OCI-LY1 (cell line): ENCODE measurements at regions not wholly inside any gene's neighbourhood (a gene's known extent, or its start where the extent isn't known, plus 50 kb on each side); places are given as distances from the start of the nearest gene placed in this dataset.

ENCODE experiments used
- CTCF ChIP-seq: fragments of 200-600 bp; sonication (generic), shearing (Covaris generic); IDR thresholded peaks from 2 replicates; pipeline ENCODE4 v1.5.1; 2017; ENCODE audit warnings: mild to moderate bottlenecking, antibody characterized with exemption, low read length, moderate library complexity, mixed read lengths
- EZH2 ChIP-seq: fragments of 200-600 bp; sonication (generic), shearing (Covaris generic); IDR thresholded peaks from 2 replicates; pipeline ENCODE4 v1.8.0; 2017; ENCODE audit warnings: borderline replicate concordance, mixed run types, mild to moderate bottlenecking, antibody characterized with exemption, low read length, moderate library complexity, mixed read lengths

GRCh38 chr5:135178476-135179155 is 144.6 kb upstream of the PITX1 start:
- TF ChIP-seq CTCF: no peak
- TF ChIP-seq EZH2: no peak
